ENCODE measurements at regions not wholly inside any gene's neighbourhood (a gene's known extent, or its start where the extent isn't known, plus 50 kb on each side); places are given as distances from the start of the nearest gene placed in this dataset.

- no peak overlapping the region for H3K27ac ChIP-seq
Measured at GRCh38 chr5:89956838-89957237, 452.7 kb downstream of the CETN3 start.

GRCh38 chr5:89954916-89955315, 454.6 kb downstream of the CETN3 start:
- no peak overlapping the region for H3K4me3 ChIP-seq
- H3K27ac ChIP-seq = no peak overlapping the region

More at GRCh38 chr5:89956838-89957237, 452.7 kb downstream of the CETN3 start:
- no peak overlapping the region for H3K4me3 ChIP-seq

- no peak overlapping the region for H3K27ac ChIP-seq
- no peak overlapping the region for H3K4me3 ChIP-seq
Measured at GRCh38 chr5:89951876-89952275, 457.7 kb downstream of the CETN3 start.

GRCh38 chr5:89950234-89950633, 459.3 kb downstream of the CETN3 start:
- Histone ChIP-seq H3K27ac (no peak overlapping the region), H3K4me3 (no peak overlapping the region)

- no peak overlapping the region for H3K27ac ChIP-seq
- no peak overlapping the region for H3K4me3 ChIP-seq
Measured at GRCh38 chr5:89948977-89949376, 460.6 kb downstream of the CETN3 start.

GRCh38 chr5:89946916-89947315, 462.6 kb downstream of the CETN3 start:
- H3K27ac ChIP-seq = no peak overlapping the region

GRCh38 chr5:89946508-89946907, 463.0 kb downstream of the CETN3 start:
- H3K27ac ChIP-seq = no peak overlapping the region

More at GRCh38 chr5:89946916-89947315, 462.6 kb downstream of the CETN3 start:
- no peak overlapping the region for H3K4me3 ChIP-seq

GRCh38 chr5:89942171-89942570, 467.4 kb downstream of the CETN3 start:
- H3K4me3 ChIP-seq = no peak overlapping the region
- H3K27ac ChIP-seq = no peak overlapping the region

More at GRCh38 chr5:89946508-89946907, 463.0 kb downstream of the CETN3 start:
- H3K4me3 ChIP-seq = no peak overlapping the region

- Histone ChIP-seq H3K4me3 (no peak overlapping the region), H3K27ac (no peak overlapping the region)
Measured at GRCh38 chr5:89936576-89936975, 473.0 kb downstream of the CETN3 start.

- no peak overlapping the region for H3K4me3 ChIP-seq
- no peak overlapping the region for H3K27ac ChIP-seq
Measured at GRCh38 chr5:89934069-89934468, 475.5 kb downstream of the CETN3 start.

GRCh38 chr5:89932771-89933181, 476.8 kb downstream of the CETN3 start:
- Histone ChIP-seq H3K4me3 (no peak overlapping the region), H3K27ac (no peak overlapping the region)

- Histone ChIP-seq H3K27ac (peak overlapping the region in 3 of 21 experiments; percentile 17 to 28 (median 26)), H3K4me3 (no peak overlapping the region)
Measured at GRCh38 chr5:89930591-89931392, 478.8 kb downstream of the CETN3 start.

- no peak overlapping the region for H3K4me3 ChIP-seq
- peak overlapping the region in 1 of 21 experiments; percentile 26 for H3K27ac ChIP-seq
Measured at GRCh38 chr5:89929834-89930233, 479.7 kb downstream of the CETN3 start.

- H3K4me3 ChIP-seq = no peak overlapping the region
- no peak overlapping the region for H3K27ac ChIP-seq
Measured at GRCh38 chr5:89929173-89929572, 480.4 kb downstream of the CETN3 start.

- H3K27ac ChIP-seq = no peak overlapping the region
- no peak overlapping the region for H3K4me3 ChIP-seq
Measured at GRCh38 chr5:89922161-89922560, 487.4 kb downstream of the CETN3 start.

GRCh38 chr5:89917112-89917511, 492.4 kb downstream of the CETN3 start:
- Histone ChIP-seq H3K4me3 (no peak overlapping the region), H3K27ac (no peak overlapping the region)

GRCh38 chr5:89916131-89916530, 493.4 kb downstream of the CETN3 start:
- no peak overlapping the region for H3K27ac ChIP-seq

GRCh38 chr5:89908876-89909275, 500.7 kb downstream of the CETN3 start:
- no peak overlapping the region for H3K4me3 ChIP-seq

More at GRCh38 chr5:89916131-89916530, 493.4 kb downstream of the CETN3 start:
- no peak overlapping the region for H3K4me3 ChIP-seq

GRCh38 chr5:89904442-89904841, 505.1 kb downstream of the CETN3 start:
- Histone ChIP-seq H3K4me3 (no peak overlapping the region), H3K27ac (no peak overlapping the region)

More at GRCh38 chr5:89908876-89909275, 500.7 kb downstream of the CETN3 start:
- H3K27ac ChIP-seq = no peak overlapping the region

GRCh38 chr5:89901983-89902382, 507.6 kb downstream of the CETN3 start:
- H3K4me3 ChIP-seq = no peak overlapping the region

GRCh38 chr5:89901346-89901745, 508.2 kb downstream of the CETN3 start:
- no peak overlapping the region for H3K27ac ChIP-seq
- no peak overlapping the region for H3K4me3 ChIP-seq

More at GRCh38 chr5:89901983-89902382, 507.6 kb downstream of the CETN3 start:
- no peak overlapping the region for H3K27ac ChIP-seq
